ENCODE measurements at regions not wholly inside any gene's neighbourhood (a gene's known extent, or its start where the extent isn't known, plus 50 kb on each side); places are given as distances from the start of the nearest gene placed in this dataset.

GRCh38 chr3:144670571-144670970 lies 698.9 kb downstream of the DIPK2A start:
- Histone ChIP-seq H3K36me3 (ENCODE audit: insufficient read depth) (no peaks in the 10 kb centered on the region), H3K4me1 (ENCODE audit: insufficient read depth) (no peaks in the 10 kb centered on the region), H3K79me2 (replicated peaks; ENCODE audit: insufficient read depth) (no peaks in the 10 kb centered on the region), H2AFZ (no peak overlapping the region), H3F3A (replicated peaks; ENCODE audit: low read depth) (no peaks in the 10 kb centered on the region), H3K27me3 (ENCODE audit: insufficient read depth) (no peaks in the 10 kb centered on the region), H3K4me2 (no peak overlapping the region), H3K27ac (ENCODE audit: low read depth) (no peak overlapping the region), H4K20me1 (replicated peaks; ENCODE audit: insufficient read depth) (no peaks in the 10 kb centered on the region), H3K4me3 (no peak overlapping the region), H3K9me2 (ENCODE audit: insufficient read depth) (0 out of 2 replicates have a peak, but pooled peaks cover 1% of the 10 kb centered on the region)
- DNase-seq (ENCODE audit: low spot score) (no peak), ATAC-seq (no peak)
- no peak overlapping the region for H3K27ac Mint-ChIP-seq
- no peak overlapping the region for H3K4me3 Mint-ChIP-seq
- no peaks in the 10 kb centered on the region for H3K4me1 Mint-ChIP-seq
- TF ChIP-seq CTCF (conservative IDR thresholded peaks at IDR 0.05; ENCODE audit: low read depth in 2 of 2) (no peak), ZNF114 (CRISPR knock-in tag; IDR thresholded peaks at IDR 0.05) (no peak), POLR2AphosphoS5 (IDR thresholded peaks at IDR 0.05; ENCODE audit: low read depth) (no peak), ZNF462 (CRISPR knock-in tag; IDR thresholded peaks at IDR 0.05) (no peak), ETS1 (IDR thresholded peaks at IDR 0.05) (no peak), STAT1 (IDR thresholded peaks at IDR 0.05; ENCODE audit: unreplicated experiment) (no peak), NANOG (IDR thresholded peaks at IDR 0.05; ENCODE audit: borderline replicate concordance) (no peak), ZNF331 (CRISPR knock-in tag; IDR thresholded peaks at IDR 0.05; ENCODE audit: low read depth) (no peak)
- H3K9me3 Mint-ChIP-seq = peaks cover 20% of the 10 kb centered on the region
- H3K36me3 Mint-ChIP-seq (ENCODE audit: low read depth) = peaks cover 18% of the 10 kb centered on the region
- H3K27me3 Mint-ChIP-seq (ENCODE audit: insufficient read depth, low read depth, poor library complexity) = no peaks in the 10 kb centered on the region
